DOHH2 (cell line): ENCODE measurements at regions not wholly inside any gene's neighbourhood (a gene's known extent, or its start where the extent isn't known, plus 50 kb on each side); places are given as distances from the start of the nearest gene placed in this dataset.

Source experiments
- H3F3A ChIP-seq: fragments of 200-600 bp; sonication (generic), shearing (Covaris generic); 2 replicates; pipeline ENCODE4 v1.6.0; 2016; ENCODE audit warnings: antibody characterized with exemption, mild to moderate bottlenecking; ENCODE audit not compliant: control insufficient read depth, insufficient read depth
- H3K27ac ChIP-seq: fragments of 200-600 bp; sonication (generic); 2 replicates; pipeline ENCODE4 v1.5.1; 2014; ENCODE audit warnings: low read depth, mild to moderate bottlenecking, low read length, moderate library complexity
- H3K27me3 ChIP-seq: fragments of 200-600 bp; sonication (generic); 2 replicates; pipeline ENCODE4 v1.6.1; 2014; ENCODE audit warnings: mild to moderate bottlenecking, low read length, mixed read lengths; ENCODE audit not compliant: control insufficient read depth
- H3K36me3 ChIP-seq: fragments of 200-600 bp; sonication (generic); 2 replicates; pipeline ENCODE4 v1.6.1; 2014; ENCODE audit warnings: mild to moderate bottlenecking, low read length, moderate library complexity, mixed read lengths; ENCODE audit not compliant: control insufficient read depth
- H3K4me1 ChIP-seq: fragments of 200-600 bp; sonication (generic); 2 replicates; pipeline ENCODE4 v1.6.1; 2014; ENCODE audit warnings: mild to moderate bottlenecking, low read length, mixed read lengths; ENCODE audit not compliant: control insufficient read depth
- H3K4me2 ChIP-seq: fragments of 200-600 bp; sonication (generic); 2 replicates; pipeline ENCODE4 v1.6.0; 2014; ENCODE audit warnings: mild to moderate bottlenecking, low read length, moderate library complexity
- H3K4me3 ChIP-seq: fragments of 200-600 bp; sonication (generic); 2 replicates; pipeline ENCODE4 v1.5.1; 2014; ENCODE audit warnings: mild to moderate bottlenecking, low read length, mixed read lengths
- H3K79me2 ChIP-seq: fragments of 200-600 bp; sonication (generic); 2 replicates; pipeline ENCODE4 v1.6.1; 2014; ENCODE audit warnings: mild to moderate bottlenecking, low read length, mixed read lengths; ENCODE audit not compliant: control insufficient read depth
- H3K9me2 ChIP-seq: fragments of 200-600 bp; sonication (generic); replicated peaks from 2 replicates; pipeline ENCODE4 v1.6.1; 2014; ENCODE audit warnings: mild to moderate bottlenecking, low read length, mixed read lengths; ENCODE audit not compliant: control insufficient read depth
- H3K9me3 ChIP-seq: fragments of 200-600 bp; sonication (generic); 2 replicates; pipeline ENCODE4 v1.6.1; 2014; ENCODE audit warnings: antibody characterized with exemption, low read length, mixed read lengths; ENCODE audit not compliant: control insufficient read depth, insufficient read depth
- H4K20me1 ChIP-seq: fragments of 200-600 bp; sonication (generic); 2 replicates; pipeline ENCODE4 v1.6.0; 2014; ENCODE audit warnings: low read depth, mild to moderate bottlenecking, antibody characterized with exemption, low read length, moderate library complexity; ENCODE audit not compliant: control insufficient read depth, insufficient read depth
- CTCF ChIP-seq: fragments of 200-600 bp; sonication (generic); IDR thresholded peaks from one replicate; pipeline ENCODE4 v1.5.1; 2014; ENCODE audit warnings: antibody characterized with exemption, mild to moderate bottlenecking, low read depth, low read length; ENCODE audit not compliant: poor library complexity, severe bottlenecking
- EZH2phosphoT487 ChIP-seq: fragments of 200-600 bp; sonication (generic); IDR thresholded peaks from 2 replicates; pipeline ENCODE4 v1.6.1; 2017; ENCODE audit warnings: borderline replicate concordance, mild to moderate bottlenecking, antibody characterized with exemption, low read length, moderate library complexity, mixed read lengths

- Histone ChIP-seq H3K4me3 (no peak overlapping the region), H3K27ac (no peak overlapping the region), H3K9me3 (no peaks in the 10 kb centered on the region), H3F3A (no peaks in the 10 kb centered on the region), H3K36me3 (no peaks in the 10 kb centered on the region), H3K27me3 (no peaks in the 10 kb centered on the region), H3K4me1 (no peaks in the 10 kb centered on the region), H3K4me2 (no peak overlapping the region), H3K9me2 (no peaks in the 10 kb centered on the region), H4K20me1 (no peaks in the 10 kb centered on the region), H3K79me2 (no peaks in the 10 kb centered on the region)
- TF ChIP-seq EZH2phosphoT487 (no peak), CTCF (no peak)
Measured at GRCh38 chr3:117104381-117104780, 394.8 kb downstream of the TUSC7 start.

GRCh38 chr3:117104792-117105191, 395.2 kb downstream of the TUSC7 start:
- Histone ChIP-seq H4K20me1 (no peaks in the 10 kb centered on the region), H3K9me3 (no peaks in the 10 kb centered on the region), H3K4me3 (no peak overlapping the region), H3K79me2 (no peaks in the 10 kb centered on the region), H3K4me1 (no peaks in the 10 kb centered on the region), H3K4me2 (no peak overlapping the region), H3K9me2 (no peaks in the 10 kb centered on the region), H3K27ac (no peak overlapping the region), H3F3A (no peaks in the 10 kb centered on the region), H3K27me3 (no peaks in the 10 kb centered on the region), H3K36me3 (no peaks in the 10 kb centered on the region)
- TF ChIP-seq CTCF (no peak), EZH2phosphoT487 (no peak)

GRCh38 chr3:117105686-117106085, 396.1 kb downstream of the TUSC7 start:
- Histone ChIP-seq H3K9me2 (no peaks in the 10 kb centered on the region), H4K20me1 (no peaks in the 10 kb centered on the region), H3F3A (no peaks in the 10 kb centered on the region), H3K36me3 (no peaks in the 10 kb centered on the region), H3K4me2 (no peak overlapping the region), H3K4me3 (no peak overlapping the region), H3K9me3 (no peaks in the 10 kb centered on the region), H3K4me1 (no peaks in the 10 kb centered on the region), H3K27me3 (no peaks in the 10 kb centered on the region), H3K79me2 (no peaks in the 10 kb centered on the region), H3K27ac (no peak overlapping the region)
- TF ChIP-seq CTCF (no peak), EZH2phosphoT487 (no peak)

- H3F3A ChIP-seq, result no peaks in the 10 kb centered on the region
- H3K4me2 ChIP-seq, result no peak overlapping the region
- no peak overlapping the region for H3K27ac ChIP-seq
- H3K4me1 ChIP-seq, result no peaks in the 10 kb centered on the region
- H3K27me3 ChIP-seq, result no peaks in the 10 kb centered on the region
- no peaks in the 10 kb centered on the region for H3K9me2 ChIP-seq
- H3K9me3 ChIP-seq, result no peaks in the 10 kb centered on the region
- H3K79me2 ChIP-seq, result no peaks in the 10 kb centered on the region
- H3K36me3 ChIP-seq, result no peaks in the 10 kb centered on the region
- H4K20me1 ChIP-seq, result no peaks in the 10 kb centered on the region
- TF ChIP-seq EZH2phosphoT487 (no peak), CTCF (no peak)
- no peak overlapping the region for H3K4me3 ChIP-seq
Measured at GRCh38 chr3:117106396-117106795, 396.8 kb downstream of the TUSC7 start.
